KMS-11 (cell line): ENCODE measurements at regions not wholly inside any gene's neighbourhood (a gene's known extent, or its start where the extent isn't known, plus 50 kb on each side); places are given as distances from the start of the nearest gene placed in this dataset.
"Not testable (repeated sequence)": the region's sequence is repeated elsewhere in the genome, so short reads cannot be mapped to it uniquely, and the experiment has no call there.

Source experiments
- H2AFZ ChIP-seq: fragments of 200-600 bp; sonication (generic); 2 replicates; pipeline ENCODE4 v1.6.1; 2016; ENCODE audit warnings: antibody characterized with exemption, mixed run types, low read depth
- H3K27ac ChIP-seq: fragments of 200-600 bp; sonication (generic); 2 replicates; pipeline ENCODE4 v1.6.1; 2016; ENCODE audit warnings: mild to moderate bottlenecking, mixed run types
- H3K27me3 ChIP-seq: fragments of 200-600 bp; sonication (generic); 2 replicates; pipeline ENCODE4 v1.6.1; 2017; ENCODE audit warnings: mild to moderate bottlenecking, low read depth, mixed run types, moderate library complexity; ENCODE audit not compliant: insufficient read depth
- H3K36me3 ChIP-seq: fragments of 200-600 bp; sonication (generic); 2 replicates; pipeline ENCODE4 v1.6.1; 2017; ENCODE audit warnings: mild to moderate bottlenecking, mixed run types; ENCODE audit not compliant: insufficient read depth
- H3K4me1 ChIP-seq: fragments of 200-600 bp; sonication (generic); 2 replicates; pipeline ENCODE4 v1.6.1; 2016; ENCODE audit warnings: mild to moderate bottlenecking, low read depth, mixed run types; ENCODE audit not compliant: poor library complexity, severe bottlenecking
- H3K4me2 ChIP-seq: fragments of 200-600 bp; sonication (generic); 2 replicates; pipeline ENCODE4 v1.7.0; 2016; ENCODE audit warnings: mild to moderate bottlenecking, mixed run types
- H3K4me3 ChIP-seq: fragments of 200-600 bp; sonication (generic); IDR thresholded peaks from 2 replicates; pipeline ENCODE4 v1.6.1; 2017; ENCODE audit warnings: low read depth, low read length, mixed read lengths; ENCODE audit not compliant: insufficient read depth
- H3K79me2 ChIP-seq: fragments of 200-600 bp; sonication (generic); 2 replicates; pipeline ENCODE4 v1.6.1; 2016; ENCODE audit warnings: low read depth, mixed run types; ENCODE audit not compliant: insufficient read depth
- H3K9ac ChIP-seq: fragments of 200-600 bp; sonication (generic); 2 replicates; pipeline ENCODE4 v1.6.1; 2016; ENCODE audit warnings: mild to moderate bottlenecking, mixed run types
- H4K20me1 ChIP-seq: fragments of 200-600 bp; sonication (generic); 2 replicates; pipeline ENCODE4 v1.6.1; 2016; ENCODE audit warnings: mild to moderate bottlenecking, mixed run types; ENCODE audit not compliant: insufficient read depth
- CTCF ChIP-seq: fragments of 200-600 bp; sonication (generic); conservative IDR thresholded peaks from 2 replicates; pipeline ENCODE4 v1.6.1; 2017; ENCODE audit warnings: low read depth, mild to moderate bottlenecking, antibody characterized with exemption, low read length, moderate library complexity, mixed read lengths

GRCh38 chr4:60721685-60722084 is 478.4 kb upstream of the ADGRL3 start:
- TF ChIP-seq CTCF = no peak
- Histone ChIP-seq H3K36me3 (no peaks in the 10 kb centered on the region), H4K20me1 (no peaks in the 10 kb centered on the region), H3K27ac (no peak overlapping the region), H3K79me2 (no peaks in the 10 kb centered on the region), H3K4me3 (no peak overlapping the region), H2AFZ (no peak overlapping the region), H3K9ac (no peak overlapping the region), H3K4me2 (no peak overlapping the region), H3K27me3 (no peaks in the 10 kb centered on the region), H3K4me1 (no peaks in the 10 kb centered on the region)

GRCh38 chr4:60723796-60724195 is 476.3 kb upstream of the ADGRL3 start:
- no peaks in the 10 kb centered on the region for H3K4me1 ChIP-seq
- H3K27me3 ChIP-seq = no peaks in the 10 kb centered on the region
- H3K4me2 ChIP-seq = no peak overlapping the region
- no peaks in the 10 kb centered on the region for H3K36me3 ChIP-seq
- no peaks in the 10 kb centered on the region for H4K20me1 ChIP-seq
- H2AFZ ChIP-seq = no peak overlapping the region
- H3K79me2 ChIP-seq = no peaks in the 10 kb centered on the region
- no peak for TF ChIP-seq CTCF
- H3K9ac ChIP-seq = no peak overlapping the region
- H3K4me3 ChIP-seq = no peak overlapping the region
- H3K27ac ChIP-seq = no peak overlapping the region

- no peaks in the 10 kb centered on the region for H3K27me3 ChIP-seq
- H3K9ac ChIP-seq = no peak overlapping the region
- H3K36me3 ChIP-seq = no peaks in the 10 kb centered on the region
- no peaks in the 10 kb centered on the region for H4K20me1 ChIP-seq
- no peak overlapping the region for H3K4me2 ChIP-seq
- TF ChIP-seq CTCF = no peak
- no peak overlapping the region for H3K27ac ChIP-seq
- H3K4me1 ChIP-seq = no peaks in the 10 kb centered on the region
- no peaks in the 10 kb centered on the region for H3K79me2 ChIP-seq
- no peak overlapping the region for H3K4me3 ChIP-seq
- no peak overlapping the region for H2AFZ ChIP-seq
Observed at GRCh38 chr4:60724623-60725022, 475.5 kb upstream of the ADGRL3 start.

- Histone ChIP-seq H3K9ac (no peak overlapping the region), H3K4me3 (no peak overlapping the region), H3K4me1 (no peaks in the 10 kb centered on the region), H3K27me3 (no peaks in the 10 kb centered on the region), H3K27ac (no peak overlapping the region), H3K79me2 (no peaks in the 10 kb centered on the region), H3K36me3 (no peaks in the 10 kb centered on the region), H2AFZ (no peak overlapping the region), H3K4me2 (no peak overlapping the region), H4K20me1 (no peaks in the 10 kb centered on the region)
- no peak for TF ChIP-seq CTCF
Observed at GRCh38 chr4:60726779-60727178, 473.3 kb upstream of the ADGRL3 start.

GRCh38 chr4:60729194-60729593 is 470.9 kb upstream of the ADGRL3 start:
- H3K36me3 ChIP-seq = no peaks in the 10 kb centered on the region
- no peak overlapping the region for H3K9ac ChIP-seq
- no peak for TF ChIP-seq CTCF

GRCh38 chr4:60729764-60730163 is 470.4 kb upstream of the ADGRL3 start:
- not testable (repeated sequence) for H3K4me1 ChIP-seq, H2AFZ ChIP-seq, H4K20me1 ChIP-seq, H3K27me3 ChIP-seq, H3K79me2 ChIP-seq, H3K4me2 ChIP-seq, H3K4me3 ChIP-seq, H3K9ac ChIP-seq, H3K27ac ChIP-seq, H3K36me3 ChIP-seq

More at GRCh38 chr4:60729194-60729593, 470.9 kb upstream of the ADGRL3 start:
- no peak overlapping the region for H3K27ac ChIP-seq
- H3K4me3 ChIP-seq = no peak overlapping the region
- H3K27me3 ChIP-seq = no peaks in the 10 kb centered on the region
- no peak overlapping the region for H2AFZ ChIP-seq
- H3K4me2 ChIP-seq = no peak overlapping the region
- H3K4me1 ChIP-seq = no peaks in the 10 kb centered on the region
- no peaks in the 10 kb centered on the region for H3K79me2 ChIP-seq
- no peaks in the 10 kb centered on the region for H4K20me1 ChIP-seq
